ENCODE measurements at regions not wholly inside any gene's neighbourhood (a gene's known extent, or its start where the extent isn't known, plus 50 kb on each side); places are given as distances from the start of the nearest gene placed in this dataset.

DNA sequence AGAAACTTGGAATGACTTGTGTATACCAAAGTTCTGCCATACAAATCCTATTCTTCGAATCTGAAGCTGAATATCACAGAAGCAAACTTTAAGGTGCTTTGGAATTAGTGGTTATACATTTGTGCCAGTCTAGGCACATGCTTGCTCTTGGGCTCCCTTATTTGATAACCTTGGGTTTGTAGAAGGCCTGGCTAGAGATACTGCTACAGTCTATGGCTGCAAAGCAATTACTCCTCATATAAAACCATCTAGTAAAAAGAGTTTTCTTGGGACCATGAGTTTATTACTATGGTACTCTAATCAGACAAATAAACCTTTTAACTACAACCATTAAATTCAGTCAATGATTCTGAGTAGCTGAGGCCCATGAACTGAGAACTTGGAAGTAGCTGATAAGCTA, 92.5 kb upstream of the SLC13A1 start:
- in situ Hi-C loops (cut with HindIII; ENCODE audit: low sequenced_read_pairs): no loop called here
- DNase-seq (ENCODE audit: low read depth): no peak
- TF ChIP-seq, protein P1, sequence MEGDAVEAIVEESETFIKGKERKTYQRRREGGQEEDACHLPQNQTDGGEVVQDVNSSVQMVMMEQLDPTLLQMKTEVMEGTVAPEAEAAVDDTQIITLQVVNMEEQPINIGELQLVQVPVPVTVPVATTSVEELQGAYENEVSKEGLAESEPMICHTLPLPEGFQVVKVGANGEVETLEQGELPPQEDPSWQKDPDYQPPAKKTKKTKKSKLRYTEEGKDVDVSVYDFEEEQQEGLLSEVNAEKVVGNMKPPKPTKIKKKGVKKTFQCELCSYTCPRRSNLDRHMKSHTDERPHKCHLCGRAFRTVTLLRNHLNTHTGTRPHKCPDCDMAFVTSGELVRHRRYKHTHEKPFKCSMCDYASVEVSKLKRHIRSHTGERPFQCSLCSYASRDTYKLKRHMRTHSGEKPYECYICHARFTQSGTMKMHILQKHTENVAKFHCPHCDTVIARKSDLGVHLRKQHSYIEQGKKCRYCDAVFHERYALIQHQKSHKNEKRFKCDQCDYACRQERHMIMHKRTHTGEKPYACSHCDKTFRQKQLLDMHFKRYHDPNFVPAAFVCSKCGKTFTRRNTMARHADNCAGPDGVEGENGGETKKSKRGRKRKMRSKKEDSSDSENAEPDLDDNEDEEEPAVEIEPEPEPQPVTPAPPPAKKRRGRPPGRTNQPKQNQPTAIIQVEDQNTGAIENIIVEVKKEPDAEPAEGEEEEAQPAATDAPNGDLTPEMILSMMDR (IDR thresholded peaks at IDR 0.05; ENCODE audit: low read depth, low read length, missing control alignments): no peak
- H3K4me3 ChIP-seq (ENCODE audit: low read depth, low read length): no peak overlapping the region

DNA sequence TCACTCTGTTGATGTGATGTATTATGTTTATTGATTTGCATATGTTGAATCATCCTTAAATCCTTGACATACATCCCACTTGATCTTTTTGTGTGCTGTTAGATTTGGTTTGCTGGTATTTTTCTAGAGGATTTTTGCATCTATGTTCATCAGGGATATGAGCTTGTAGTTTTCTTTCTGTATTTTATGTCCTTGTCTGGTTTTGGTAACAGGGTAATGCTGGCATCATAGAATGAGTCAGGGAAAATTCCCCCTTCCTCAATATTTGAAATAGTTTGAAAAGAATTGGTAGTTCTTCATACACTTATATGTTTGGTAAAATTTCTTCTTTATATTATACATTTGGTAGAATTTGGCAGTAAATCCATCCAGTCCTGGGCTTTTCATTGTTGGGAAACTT, 89.4 kb upstream of the SLC13A1 start:
- DNase-seq (ENCODE audit: low read depth): no peak
- H3K4me3 ChIP-seq (ENCODE audit: low read depth, low read length): no peak overlapping the region
- in situ Hi-C loops (cut with HindIII; ENCODE audit: low sequenced_read_pairs): no loop called here
- TF ChIP-seq, protein P1 (IDR thresholded peaks at IDR 0.05; ENCODE audit: low read depth, low read length, missing control alignments): no peak

DNA sequence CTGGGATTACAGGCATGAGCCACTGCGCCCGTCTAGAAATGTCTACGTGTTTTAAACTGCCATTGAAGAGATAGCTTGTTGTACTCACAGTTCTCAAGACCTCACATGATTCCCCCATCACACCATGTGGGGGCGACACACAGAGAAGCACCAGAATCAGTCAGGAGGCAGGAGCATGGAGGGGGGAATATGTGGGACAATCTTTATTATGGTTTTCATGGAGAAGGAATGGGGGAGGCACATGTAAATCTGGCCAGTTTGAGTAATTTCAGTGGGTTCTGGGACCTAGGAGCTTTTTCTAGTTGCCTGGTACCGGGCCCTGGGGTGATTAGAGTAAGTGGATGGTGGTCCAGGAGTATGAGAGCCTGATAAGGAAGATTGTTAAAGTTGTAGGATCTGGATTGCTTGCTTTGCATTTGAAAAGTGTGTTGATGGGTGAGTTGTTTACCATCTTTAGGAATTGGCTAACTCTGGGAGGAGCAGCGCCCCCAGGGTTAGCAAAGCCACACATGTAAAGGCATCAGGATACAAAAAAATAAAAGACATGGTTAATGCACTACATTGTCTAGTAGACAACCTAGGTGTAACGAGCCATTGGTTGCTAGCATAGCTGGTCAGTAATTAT, 85.4 kb upstream of the SLC13A1 start:
- no peak for DNase-seq (ENCODE audit: low read depth)
- TF ChIP-seq, protein P1 (IDR thresholded peaks at IDR 0.05; ENCODE audit: low read depth, low read length, missing control alignments): no peak
- H3K4me3 ChIP-seq (ENCODE audit: low read depth, low read length): no peak overlapping the region
- in situ Hi-C loops (cut with HindIII; ENCODE audit: low sequenced_read_pairs): no loop called here

DNA sequence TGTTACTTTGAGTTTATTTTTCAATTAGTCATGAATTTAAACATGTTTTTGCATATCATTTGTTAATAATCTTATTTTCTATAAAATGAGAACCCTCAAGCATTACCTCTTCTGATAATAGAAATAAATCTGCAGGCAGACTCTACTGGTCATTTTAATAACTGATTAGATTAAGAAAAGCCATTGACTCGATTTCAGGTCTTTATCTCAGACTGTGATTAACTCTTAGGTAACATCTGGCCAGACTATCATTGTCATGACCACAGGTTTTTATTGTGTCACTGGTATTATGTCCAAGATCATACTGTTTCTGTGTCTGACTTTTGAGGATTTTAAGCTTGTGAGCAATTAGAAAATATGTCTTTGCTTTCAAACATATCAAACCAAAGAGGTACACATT, 83.6 kb upstream of the SLC13A1 start:
- TF ChIP-seq, protein P1 (IDR thresholded peaks at IDR 0.05; ENCODE audit: low read depth, low read length, missing control alignments): no peak
- in situ Hi-C loops (cut with HindIII; ENCODE audit: low sequenced_read_pairs): no loop called here
- DNase-seq (ENCODE audit: low read depth): no peak
- no peak overlapping the region for H3K4me3 ChIP-seq (ENCODE audit: low read depth, low read length)

DNA sequence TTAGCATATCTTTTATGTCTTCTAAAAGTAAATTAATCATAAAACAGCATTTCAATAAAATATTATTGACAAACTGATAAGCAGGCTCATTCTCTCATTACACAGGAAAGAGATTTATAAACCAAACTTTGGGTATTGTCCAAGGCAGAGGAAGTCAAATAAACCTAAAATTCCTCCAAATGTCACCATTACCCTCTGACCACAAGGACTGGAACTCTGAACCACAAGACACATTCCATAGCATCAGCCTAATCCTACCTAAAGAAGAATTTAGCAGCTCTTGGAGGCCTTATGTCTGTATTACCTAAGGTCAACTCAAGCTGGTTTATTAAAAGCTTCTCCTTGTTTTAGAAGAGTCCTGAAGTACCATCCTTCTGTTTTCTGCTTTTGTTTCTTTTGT, 82.4 kb upstream of the SLC13A1 start:
- peak; percentile 12 for DNase-seq (ENCODE audit: low read depth)
- in situ Hi-C loops (cut with HindIII; ENCODE audit: low sequenced_read_pairs): no loop called here
- H3K4me3 ChIP-seq (ENCODE audit: low read depth, low read length): no peak overlapping the region
- TF ChIP-seq, protein P1 (IDR thresholded peaks at IDR 0.05; ENCODE audit: low read depth, low read length, missing control alignments): no peak

DNA sequence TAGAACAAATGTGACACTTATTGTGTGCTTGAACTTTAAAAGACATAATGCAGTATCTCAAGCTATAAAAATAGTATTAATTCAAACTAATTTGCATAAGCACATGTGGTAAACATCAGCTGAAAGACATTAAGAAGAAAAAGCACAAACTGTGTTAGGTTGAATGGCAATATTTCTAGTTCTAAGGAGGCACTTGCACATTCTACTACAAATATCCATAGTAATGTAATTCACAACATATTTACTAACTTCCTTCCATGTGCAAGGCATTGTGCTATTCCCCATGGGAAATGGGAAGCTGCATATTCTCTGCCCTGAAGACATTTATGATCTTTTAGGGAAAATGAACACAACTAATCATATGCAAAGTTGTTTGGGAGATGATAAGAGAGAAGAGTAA, 80.2 kb upstream of the SLC13A1 start:
- in situ Hi-C loops (cut with HindIII; ENCODE audit: low sequenced_read_pairs): no loop called here
- no peak for DNase-seq (ENCODE audit: low read depth)
- TF ChIP-seq, protein P1 (IDR thresholded peaks at IDR 0.05; ENCODE audit: low read depth, low read length, missing control alignments): no peak
- no peak overlapping the region for H3K4me3 ChIP-seq (ENCODE audit: low read depth, low read length)

Data from astrocyte of the cerebellum (primary cell).